ENCODE measurements at regions not wholly inside any gene's neighbourhood (a gene's known extent, or its start where the extent isn't known, plus 50 kb on each side); places are given as distances from the start of the nearest gene placed in this dataset.

- Histone ChIP-seq H3K36me3 (ENCODE audit: insufficient read depth, low read length) (no peaks in the 10 kb centered on the region), H3K4me3 (ENCODE audit: low read length) (no peak overlapping the region), H3K27ac (ENCODE audit: low read depth, low read length) (no peak overlapping the region), H3K9ac (ENCODE audit: low read depth, low read length) (no peak overlapping the region), H3K27me3 (ENCODE audit: insufficient read depth, low read length) (no peaks in the 10 kb centered on the region), H3K9me3 (ENCODE audit: insufficient read depth, low read depth, low read length) (no peaks in the 10 kb centered on the region), H3K4me1 (ENCODE audit: insufficient read depth, low read length) (peaks cover 20% of the 10 kb centered on the region)
- 85% methylated on average over 11 of the region's 12 CpGs for WGBS
Observed at GRCh38 chr6:14816116-14816859, 429.6 kb upstream of the JARID2 start.

GRCh38 chr6:14817074-14817473 lies 428.8 kb upstream of the JARID2 start:
- no peak overlapping the region for H3K4me3 ChIP-seq (ENCODE audit: low read length)
- WGBS = 96% methylated on average over 5 of the region's 5 CpGs
- H3K27me3 ChIP-seq (ENCODE audit: insufficient read depth, low read length) = no peaks in the 10 kb centered on the region
- H3K9ac ChIP-seq (ENCODE audit: low read depth, low read length) = no peak overlapping the region
- H3K4me1 ChIP-seq (ENCODE audit: insufficient read depth, low read length) = peaks cover 24% of the 10 kb centered on the region; the same call in 1 of the 2 replicates
- no peaks in the 10 kb centered on the region for H3K36me3 ChIP-seq (ENCODE audit: insufficient read depth, low read length)
- no peak overlapping the region for H3K27ac ChIP-seq (ENCODE audit: low read depth, low read length)
- no peaks in the 10 kb centered on the region for H3K9me3 ChIP-seq (ENCODE audit: insufficient read depth, low read depth, low read length)

GRCh38 chr6:14818422-14818884 lies 427.4 kb upstream of the JARID2 start:
- H3K36me3 ChIP-seq (ENCODE audit: insufficient read depth, low read length) = no peaks in the 10 kb centered on the region
- H3K4me3 ChIP-seq (ENCODE audit: low read length) = no peak overlapping the region
- peaks cover 24% of the 10 kb centered on the region; the same call in 1 of the 2 replicates for H3K4me1 ChIP-seq (ENCODE audit: insufficient read depth, low read length)
- H3K27me3 ChIP-seq (ENCODE audit: insufficient read depth, low read length) = no peaks in the 10 kb centered on the region
- no peak overlapping the region for H3K27ac ChIP-seq (ENCODE audit: low read depth, low read length)
- H3K9me3 ChIP-seq (ENCODE audit: insufficient read depth, low read depth, low read length) = no peaks in the 10 kb centered on the region
- WGBS = 95% methylated on average over 10 of the region's 10 CpGs
- no peak overlapping the region for H3K9ac ChIP-seq (ENCODE audit: low read depth, low read length)

- 83% methylated on average over 4 of the region's 4 CpGs for WGBS
Observed at GRCh38 chr6:14819001-14819400, 426.9 kb upstream of the JARID2 start.

GRCh38 chr6:14819840-14820420 lies 425.9 kb upstream of the JARID2 start:
- 93% methylated on average over 12 of the region's 12 CpGs for WGBS
- H3K9ac ChIP-seq (ENCODE audit: low read depth, low read length) = no peak overlapping the region
- no peaks in the 10 kb centered on the region for H3K27me3 ChIP-seq (ENCODE audit: insufficient read depth, low read length)
- H3K27ac ChIP-seq (ENCODE audit: low read depth, low read length) = no peak overlapping the region
- H3K4me1 ChIP-seq (ENCODE audit: insufficient read depth, low read length) = peaks cover 38% of the 10 kb centered on the region
- no peaks in the 10 kb centered on the region for H3K36me3 ChIP-seq (ENCODE audit: insufficient read depth, low read length)
- H3K9me3 ChIP-seq (ENCODE audit: insufficient read depth, low read depth, low read length) = no peaks in the 10 kb centered on the region
- no peak overlapping the region for H3K4me3 ChIP-seq (ENCODE audit: low read length)

More at GRCh38 chr6:14819001-14819400, 426.9 kb upstream of the JARID2 start:
- Histone ChIP-seq H3K27ac (ENCODE audit: low read depth, low read length) (no peak overlapping the region), H3K27me3 (ENCODE audit: insufficient read depth, low read length) (no peaks in the 10 kb centered on the region), H3K36me3 (ENCODE audit: insufficient read depth, low read length) (no peaks in the 10 kb centered on the region), H3K9me3 (ENCODE audit: insufficient read depth, low read depth, low read length) (no peaks in the 10 kb centered on the region), H3K9ac (ENCODE audit: low read depth, low read length) (no peak overlapping the region), H3K4me3 (ENCODE audit: low read length) (no peak overlapping the region), H3K4me1 (ENCODE audit: insufficient read depth, low read length) (peaks cover 28% of the 10 kb centered on the region)

GRCh38 chr6:14822012-14822553 lies 423.8 kb upstream of the JARID2 start:
- 41% methylated on average over 4 of the region's 4 CpGs for WGBS
- Histone ChIP-seq H3K4me1 (ENCODE audit: insufficient read depth, low read length) (peaks cover 36% of the 10 kb centered on the region), H3K4me3 (ENCODE audit: low read length) (no peak overlapping the region), H3K9me3 (ENCODE audit: insufficient read depth, low read depth, low read length) (no peaks in the 10 kb centered on the region), H3K36me3 (ENCODE audit: insufficient read depth, low read length) (no peaks in the 10 kb centered on the region), H3K9ac (ENCODE audit: low read depth, low read length) (no peak overlapping the region), H3K27ac (ENCODE audit: low read depth, low read length) (no peak overlapping the region), H3K27me3 (ENCODE audit: insufficient read depth, low read length) (no peaks in the 10 kb centered on the region)

- no peak overlapping the region for H3K9ac ChIP-seq (ENCODE audit: low read depth, low read length)
- H3K4me3 ChIP-seq (ENCODE audit: low read length) = no peak overlapping the region
- H3K4me1 ChIP-seq (ENCODE audit: insufficient read depth, low read length) = peaks cover 38% of the 10 kb centered on the region
- WGBS = 92% methylated on average over 7 of the region's 7 CpGs
- H3K27ac ChIP-seq (ENCODE audit: low read depth, low read length) = no peak overlapping the region
- H3K36me3 ChIP-seq (ENCODE audit: insufficient read depth, low read length) = no peaks in the 10 kb centered on the region
- H3K27me3 ChIP-seq (ENCODE audit: insufficient read depth, low read length) = no peaks in the 10 kb centered on the region
- H3K9me3 ChIP-seq (ENCODE audit: insufficient read depth, low read depth, low read length) = no peaks in the 10 kb centered on the region
Observed at GRCh38 chr6:14822679-14823078, 423.2 kb upstream of the JARID2 start.

GRCh38 chr6:14824060-14824459 lies 421.8 kb upstream of the JARID2 start:
- Histone ChIP-seq H3K36me3 (ENCODE audit: insufficient read depth, low read length) (no peaks in the 10 kb centered on the region), H3K9me3 (ENCODE audit: insufficient read depth, low read depth, low read length) (no peaks in the 10 kb centered on the region), H3K4me1 (ENCODE audit: insufficient read depth, low read length) (peaks cover 41% of the 10 kb centered on the region), H3K9ac (ENCODE audit: low read depth, low read length) (no peak overlapping the region), H3K27ac (ENCODE audit: low read depth, low read length) (peak overlapping the region; percentile 66; the same call in 1 of the 2 replicates), H3K4me3 (ENCODE audit: low read length) (no peak overlapping the region), H3K27me3 (ENCODE audit: insufficient read depth, low read length) (no peaks in the 10 kb centered on the region)
- 66% methylated on average over 5 of the region's 5 CpGs for WGBS

GRCh38 chr6:14824484-14825275 lies 421.2 kb upstream of the JARID2 start:
- no peaks in the 10 kb centered on the region for H3K9me3 ChIP-seq (ENCODE audit: insufficient read depth, low read depth, low read length)
- H3K4me3 ChIP-seq (ENCODE audit: low read length) = no peak overlapping the region
- peak overlapping the region; percentile 66 for H3K27ac ChIP-seq (ENCODE audit: low read depth, low read length)
- WGBS = 48% methylated on average over 9 of the region's 10 CpGs
- peak overlapping the region; percentile 34; the same call in 1 of the 2 replicates for H3K9ac ChIP-seq (ENCODE audit: low read depth, low read length)
- no peaks in the 10 kb centered on the region for H3K27me3 ChIP-seq (ENCODE audit: insufficient read depth, low read length)
- no peaks in the 10 kb centered on the region for H3K36me3 ChIP-seq (ENCODE audit: insufficient read depth, low read length)
- peaks cover 38% of the 10 kb centered on the region for H3K4me1 ChIP-seq (ENCODE audit: insufficient read depth, low read length)

GRCh38 chr6:14826456-14826855 lies 419.4 kb upstream of the JARID2 start:
- Histone ChIP-seq H3K9ac (ENCODE audit: low read depth, low read length) (no peak overlapping the region), H3K4me1 (ENCODE audit: insufficient read depth, low read length) (peaks cover 48% of the 10 kb centered on the region), H3K27ac (ENCODE audit: low read depth, low read length) (no peak overlapping the region), H3K9me3 (ENCODE audit: insufficient read depth, low read depth, low read length) (no peaks in the 10 kb centered on the region), H3K4me3 (ENCODE audit: low read length) (no peak overlapping the region), H3K36me3 (ENCODE audit: insufficient read depth, low read length) (no peaks in the 10 kb centered on the region), H3K27me3 (ENCODE audit: insufficient read depth, low read length) (no peaks in the 10 kb centered on the region)
- 94% methylated on average over 4 of the region's 4 CpGs for WGBS

GRCh38 chr6:14827354-14827753 lies 418.5 kb upstream of the JARID2 start:
- WGBS = 94% methylated on average over 10 of the region's 10 CpGs

More at GRCh38 chr6:14827354-14827753, 418.5 kb upstream of the JARID2 start:
- Histone ChIP-seq H3K4me1 (ENCODE audit: insufficient read depth, low read length) (peaks cover 53% of the 10 kb centered on the region), H3K36me3 (ENCODE audit: insufficient read depth, low read length) (no peaks in the 10 kb centered on the region), H3K27ac (ENCODE audit: low read depth, low read length) (no peak overlapping the region), H3K4me3 (ENCODE audit: low read length) (no peak overlapping the region), H3K9ac (ENCODE audit: low read depth, low read length) (no peak overlapping the region), H3K27me3 (ENCODE audit: insufficient read depth, low read length) (no peaks in the 10 kb centered on the region), H3K9me3 (ENCODE audit: insufficient read depth, low read depth, low read length) (no peaks in the 10 kb centered on the region)
